Right atrium auricular region (tissue), 2 donors: ENCODE measurements at regions not wholly inside any gene's neighbourhood (a gene's known extent, or its start where the extent isn't known, plus 50 kb on each side); places are given as distances from the start of the nearest gene placed in this dataset.

Experiments
- DNase-seq: peaks from one replicate; pipeline ENCODE4 v3.0.0-alpha.2; 2019; ENCODE audit warnings: low spot score
- H3K27ac ChIP-seq, 2 donors: fragments of 200-600 bp; sonication (generic); 1 replicate in 1 of 2; 2 replicates in 1 of 2; pipeline ENCODE4 v1.5.1; 2016 to 2019
- H3K27me3 ChIP-seq, 2 donors: fragments of 200-600 bp; sonication (generic); one replicate each; pipeline versions ENCODE4 v1.5.1 to v1.6.0; 2017 to 2019
- H3K36me3 ChIP-seq: fragments of 200-600 bp; sonication (generic); one replicate; pipeline ENCODE4 v1.5.1; 2016
- H3K4me1 ChIP-seq, 2 donors: fragments of 200-600 bp; sonication (generic); one replicate each; pipeline versions ENCODE4 v1.5.1 to v1.6.0; 2017 to 2019
- H3K4me3 ChIP-seq, 2 donors: fragments of 200-600 bp; sonication (generic); 1 replicate in 1 of 2; 2 replicates in 1 of 2; pipeline ENCODE4 v1.5.1; 2017 to 2019; ENCODE audit warnings: mild to moderate bottlenecking in 1 of 2, moderate library complexity in 1 of 2
- H3K9me3 ChIP-seq, 2 donors: fragments of 200-600 bp; sonication (generic); one replicate each; pipeline ENCODE4 v1.5.1; 2019
- TF ChIP-seq, protein P1 (sequence below), 2 donors: fragments of 200-600 bp; sonication (generic); IDR thresholded peaks; one replicate each; pipeline ENCODE4 v1.5.1; 2019; ENCODE audit warnings: antibody characterized with exemption in 2 of 2

DNA sequence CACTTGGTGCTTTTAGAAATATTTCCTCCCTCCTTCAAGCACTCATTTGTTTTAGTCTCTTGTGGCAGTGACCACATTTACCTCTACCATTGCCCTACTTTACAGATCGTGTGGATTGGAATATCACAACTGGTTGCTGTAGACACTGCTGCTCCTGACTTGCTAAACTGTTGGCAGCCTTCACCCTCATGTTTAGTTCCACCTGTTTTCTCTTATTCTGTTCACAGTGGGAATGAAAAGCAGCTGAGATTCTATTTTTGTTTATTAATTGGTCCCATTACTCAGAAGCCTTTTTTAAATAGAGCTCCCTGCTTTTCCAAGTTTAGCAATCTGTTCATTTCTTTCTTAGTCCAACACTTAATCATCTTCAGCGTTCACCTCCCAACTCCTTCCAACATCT is 308.9 kb downstream of the RWDD3 start:
- Histone ChIP-seq H3K9me3 (no peaks in the 10 kb centered on the region), H3K4me1 (no peaks in the 10 kb centered on the region)
- TF ChIP-seq, protein P1, sequence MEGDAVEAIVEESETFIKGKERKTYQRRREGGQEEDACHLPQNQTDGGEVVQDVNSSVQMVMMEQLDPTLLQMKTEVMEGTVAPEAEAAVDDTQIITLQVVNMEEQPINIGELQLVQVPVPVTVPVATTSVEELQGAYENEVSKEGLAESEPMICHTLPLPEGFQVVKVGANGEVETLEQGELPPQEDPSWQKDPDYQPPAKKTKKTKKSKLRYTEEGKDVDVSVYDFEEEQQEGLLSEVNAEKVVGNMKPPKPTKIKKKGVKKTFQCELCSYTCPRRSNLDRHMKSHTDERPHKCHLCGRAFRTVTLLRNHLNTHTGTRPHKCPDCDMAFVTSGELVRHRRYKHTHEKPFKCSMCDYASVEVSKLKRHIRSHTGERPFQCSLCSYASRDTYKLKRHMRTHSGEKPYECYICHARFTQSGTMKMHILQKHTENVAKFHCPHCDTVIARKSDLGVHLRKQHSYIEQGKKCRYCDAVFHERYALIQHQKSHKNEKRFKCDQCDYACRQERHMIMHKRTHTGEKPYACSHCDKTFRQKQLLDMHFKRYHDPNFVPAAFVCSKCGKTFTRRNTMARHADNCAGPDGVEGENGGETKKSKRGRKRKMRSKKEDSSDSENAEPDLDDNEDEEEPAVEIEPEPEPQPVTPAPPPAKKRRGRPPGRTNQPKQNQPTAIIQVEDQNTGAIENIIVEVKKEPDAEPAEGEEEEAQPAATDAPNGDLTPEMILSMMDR (IDR thresholded peaks at IDR 0.05): no peak

DNA sequence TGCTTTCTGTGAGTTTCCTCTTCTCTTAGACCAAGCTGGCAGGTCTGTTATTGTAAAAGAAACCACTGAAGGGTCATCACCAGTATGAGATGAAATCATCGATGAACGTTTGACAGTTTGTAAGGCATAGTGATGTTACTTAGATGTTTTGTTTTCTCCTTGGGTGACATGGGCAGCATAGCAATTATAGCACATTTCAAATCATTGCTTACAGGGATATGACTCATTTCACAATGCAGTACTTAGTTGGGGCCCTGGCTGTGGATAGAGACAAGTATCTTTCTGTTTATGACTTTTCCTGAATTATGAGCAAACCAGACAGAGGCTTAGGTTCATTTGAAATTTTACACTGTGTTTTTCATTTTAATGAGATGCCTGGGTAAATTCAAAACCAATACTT is 313.0 kb downstream of the RWDD3 start:
- no peaks in the 10 kb centered on the region for H3K4me1 ChIP-seq
- no peak overlapping the region for H3K27ac ChIP-seq
- H3K4me3 ChIP-seq: no peak overlapping the region
- H3K9me3 ChIP-seq: no peaks in the 10 kb centered on the region
- H3K36me3 ChIP-seq: no peaks in the 10 kb centered on the region
- no peak for DNase-seq
- TF ChIP-seq, protein P1 (IDR thresholded peaks at IDR 0.05): no peak
- H3K27me3 ChIP-seq: no peaks in the 10 kb centered on the region

More for the DNA sequence above, 308.9 kb downstream of the RWDD3 start:
- Histone ChIP-seq H3K36me3 (no peaks in the 10 kb centered on the region), H3K4me3 (no peak overlapping the region), H3K27me3 (no peaks in the 10 kb centered on the region), H3K27ac (no peak overlapping the region)
- no peak for DNase-seq

DNA sequence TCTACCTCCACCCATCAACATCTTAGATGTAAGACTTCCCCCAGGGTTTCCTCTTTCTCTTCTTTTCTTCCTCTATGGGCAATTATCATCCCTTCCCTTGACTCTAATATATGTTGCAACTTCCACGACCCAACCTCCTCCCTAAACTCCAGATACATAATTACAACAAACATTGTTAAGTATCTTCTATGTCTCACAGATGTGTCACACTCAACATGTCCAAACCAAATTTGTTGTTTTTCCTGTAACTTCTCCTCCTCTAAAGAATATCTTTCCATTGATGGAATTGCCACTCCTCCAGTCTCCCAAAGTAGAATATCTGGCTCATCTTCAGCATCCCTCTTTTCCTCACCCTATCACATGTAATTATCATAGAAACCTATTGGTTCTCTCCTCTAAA is 314.2 kb downstream of the RWDD3 start:
- H3K36me3 ChIP-seq: no peaks in the 10 kb centered on the region
- no peaks in the 10 kb centered on the region for H3K9me3 ChIP-seq
- no peak overlapping the region for H3K4me3 ChIP-seq
- no peak for DNase-seq
- H3K27ac ChIP-seq: no peak overlapping the region
- no peaks in the 10 kb centered on the region for H3K4me1 ChIP-seq
- TF ChIP-seq, protein P1 (IDR thresholded peaks at IDR 0.05): no peak
- H3K27me3 ChIP-seq: no peaks in the 10 kb centered on the region

DNA sequence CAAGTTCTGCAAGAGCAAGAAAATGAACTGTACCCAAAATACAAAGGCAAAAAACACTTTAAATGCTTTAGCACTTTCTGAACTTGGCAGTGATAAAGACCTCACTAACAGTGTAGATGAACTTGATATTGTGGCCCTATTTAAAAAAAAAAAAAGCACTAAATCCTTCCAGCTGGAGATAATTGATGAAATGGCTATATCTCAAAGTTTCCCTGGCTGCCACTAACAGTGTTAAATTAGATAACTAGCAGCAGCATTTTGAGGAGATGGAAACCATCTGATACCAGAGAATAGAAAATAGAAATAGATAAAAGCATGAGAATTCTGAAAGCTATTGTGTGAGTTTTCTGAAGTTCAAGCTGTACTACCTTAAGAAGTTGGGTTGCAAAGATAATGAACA is 317.2 kb downstream of the RWDD3 start:
- no peak for DNase-seq
- TF ChIP-seq, protein P1 (IDR thresholded peaks at IDR 0.05): no peak

DNA sequence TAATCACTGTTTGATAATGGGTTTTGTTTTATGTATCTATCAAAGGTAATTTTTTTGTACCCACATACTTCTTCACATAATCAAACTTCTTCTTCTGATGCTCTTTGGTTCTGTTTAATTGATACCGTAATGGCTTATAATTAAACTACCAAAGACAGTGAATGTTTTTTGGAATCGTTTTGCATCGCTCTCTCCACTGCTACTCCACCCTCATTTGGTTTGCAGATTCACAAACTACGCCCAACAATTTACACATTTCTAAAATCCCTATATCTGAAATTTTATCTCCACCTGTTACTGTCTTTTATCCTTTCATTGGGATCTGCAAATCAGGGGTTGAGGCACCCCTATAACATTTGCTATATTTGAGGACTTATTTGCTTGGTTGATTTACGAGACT is 319.6 kb downstream of the RWDD3 start:
- DNase-seq: no peak
- H3K4me1 ChIP-seq: no peaks in the 10 kb centered on the region
- H3K27me3 ChIP-seq: no peaks in the 10 kb centered on the region
- TF ChIP-seq, protein P1 (IDR thresholded peaks at IDR 0.05): no peak
- peaks cover 0 to 8% of the 10 kb centered on the region in 2 donors for H3K9me3 ChIP-seq
- H3K27ac ChIP-seq: no peak overlapping the region
- no peaks in the 10 kb centered on the region for H3K36me3 ChIP-seq
- H3K4me3 ChIP-seq: no peak overlapping the region

More for the DNA sequence above, 317.2 kb downstream of the RWDD3 start:
- H3K4me1 ChIP-seq: no peaks in the 10 kb centered on the region
- H3K27me3 ChIP-seq: no peaks in the 10 kb centered on the region
- no peaks in the 10 kb centered on the region for H3K36me3 ChIP-seq
- H3K4me3 ChIP-seq: no peak overlapping the region
- H3K9me3 ChIP-seq: peaks cover 0 to 4% of the 10 kb centered on the region in 2 donors
- no peak overlapping the region for H3K27ac ChIP-seq

DNA sequence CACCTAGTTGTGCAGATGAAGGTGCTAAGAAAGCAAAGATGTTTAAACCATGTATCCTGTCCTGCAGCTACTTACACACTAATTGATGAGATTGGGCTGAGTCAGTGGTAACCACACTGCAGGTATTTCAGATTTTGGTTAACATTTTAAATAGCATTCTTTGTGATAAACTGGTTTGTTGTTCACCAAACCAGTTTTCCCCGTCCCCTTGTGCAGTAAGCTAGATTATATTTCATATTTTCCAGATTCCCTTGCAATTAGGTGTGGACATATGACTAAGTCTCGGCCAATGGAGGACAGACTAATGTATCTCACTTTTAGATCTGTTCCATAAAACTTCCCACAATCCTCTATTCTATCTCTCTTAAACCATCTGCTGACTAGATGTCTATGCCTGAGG is 320.4 kb downstream of the RWDD3 start:
- no peaks in the 10 kb centered on the region for H3K4me1 ChIP-seq
- H3K4me3 ChIP-seq: no peak overlapping the region
- H3K27ac ChIP-seq: no peak overlapping the region
- H3K9me3 ChIP-seq: peaks cover 0 to 8% of the 10 kb centered on the region in 2 donors
- DNase-seq: no peak
- no peaks in the 10 kb centered on the region for H3K36me3 ChIP-seq
- no peaks in the 10 kb centered on the region for H3K27me3 ChIP-seq
- TF ChIP-seq, protein P1 (IDR thresholded peaks at IDR 0.05): no peak
